ENCODE measurements at regions not wholly inside any gene's neighbourhood (a gene's known extent, or its start where the extent isn't known, plus 50 kb on each side); places are given as distances from the start of the nearest gene placed in this dataset.
"Not testable (repeated sequence)": the region's sequence is repeated elsewhere in the genome, so short reads cannot be mapped to it uniquely, and the experiment has no call there.

- DNase-seq, result no peak
Measured at GRCh38 chr17:33910200-33910857, 344.8 kb upstream of the CCL2 start.

- no peak for DNase-seq
Measured at GRCh38 chr17:33914125-33914524, 341.0 kb upstream of the CCL2 start.

GRCh38 chr17:33922971-33923370, 332.1 kb upstream of the CCL2 start:
- no peak for DNase-seq

GRCh38 chr17:33924104-33924503, 331.0 kb upstream of the CCL2 start:
- no peak for DNase-seq

GRCh38 chr17:33925649-33926048, 329.4 kb upstream of the CCL2 start:
- DNase-seq, result no peak

GRCh38 chr17:33927732-33928133, 327.4 kb upstream of the CCL2 start:
- DNase-seq, result no peak

- DNase-seq, result no peak
Measured at GRCh38 chr17:33929181-33929724, 325.8 kb upstream of the CCL2 start.

GRCh38 chr17:33931148-33931814, 323.8 kb upstream of the CCL2 start:
- DNase-seq, result not testable (repeated sequence)

- DNase-seq, result no peak
Measured at GRCh38 chr17:33932996-33933395, 322.1 kb upstream of the CCL2 start.

- DNase-seq, result no peak
Measured at GRCh38 chr17:33933576-33933975, 321.5 kb upstream of the CCL2 start.

GRCh38 chr17:33934696-33935095, 320.4 kb upstream of the CCL2 start:
- DNase-seq, result no peak

GRCh38 chr17:33935822-33936221, 319.3 kb upstream of the CCL2 start:
- DNase-seq, result no peak

GRCh38 chr17:33936764-33937163, 318.3 kb upstream of the CCL2 start:
- no peak for DNase-seq

- no peak for DNase-seq
Measured at GRCh38 chr17:33939959-33940358, 315.1 kb upstream of the CCL2 start.

- no peak for DNase-seq
Measured at GRCh38 chr17:33940769-33941370, 314.2 kb upstream of the CCL2 start.

- no peak for DNase-seq
Measured at GRCh38 chr17:33941744-33942143, 313.3 kb upstream of the CCL2 start.

- no peak for DNase-seq
Measured at GRCh38 chr17:33942414-33942813, 312.7 kb upstream of the CCL2 start.

GRCh38 chr17:33944412-33944811, 310.7 kb upstream of the CCL2 start:
- no peak for DNase-seq

- no peak for DNase-seq
Measured at GRCh38 chr17:33944826-33945225, 310.3 kb upstream of the CCL2 start.

- DNase-seq, result no peak
Measured at GRCh38 chr17:33945646-33946546, 309.2 kb upstream of the CCL2 start.

- no peak for DNase-seq
Measured at GRCh38 chr17:33947762-33948161, 307.3 kb upstream of the CCL2 start.

GRCh38 chr17:33948309-33948708, 306.8 kb upstream of the CCL2 start:
- no peak for DNase-seq

GRCh38 chr17:33949100-33949499, 306.0 kb upstream of the CCL2 start:
- no peak for DNase-seq
